K562 (cell line): ENCODE measurements at regions not wholly inside any gene's neighbourhood (a gene's known extent, or its start where the extent isn't known, plus 50 kb on each side); places are given as distances from the start of the nearest gene placed in this dataset.

Experiments used
- ATAC-seq: fragments of 200-7000 bp; cut with Tn5 transposase; 3 replicates; pipeline ENCODE4 v1.9.1; 2020; ENCODE audit warnings: moderate library complexity
- BruUV-seq: library from RNA; stranded (reverse); fragments of 400-500 nt; replicated peaks from 2 replicates; lab custom pipeline; 2021; lab: Mats Ljungman, UMichigan
- CTCF ChIA-PET: fragments of 300-600 bp; formaldehyde crosslinking; extraction: SDS; loops from one replicate; lab custom pipeline; 2021; ENCODE audit warnings: low intra/inter-chr PET ratio; lab: Yijun Ruan, JAX
- POLR2A ChIA-PET: fragments of 300-600, 350-650 bp; sonication (Branson Sonifier 250); formaldehyde crosslinking; extraction: SDS; loops from one replicate; lab custom pipeline; 2021; ENCODE audit warnings: antibody characterized with exemption, inconsistent platforms; lab: Yijun Ruan, JAX
- DNase-seq, 4 experiments: peaks; one replicate each; pipeline versions ENCODE4 v3.0.0 to v3.0.0-alpha.2; 2011 to 2018; ENCODE audit warnings: low spot score in 3 of 4, mixed read lengths in 3 of 4; ENCODE audit errors: extremely low read depth in 1 of 4
- FAIRE-seq: peaks from 2 replicates; lab custom pipeline; 2011; peaks lifted over from hg19 to GRCh38; lab: Jason Lieb, UNC
- H2AFZ ChIP-seq: 2 replicates; pipeline ENCODE4 v1.6.0; 2011; ENCODE audit warnings: low read depth, low read length, control low read depth, inconsistent platforms
- H3K27ac ChIP-seq: fragments of 200-600 bp; 3 replicates; pipeline ENCODE4 v1.8.0; 2011; ENCODE audit warnings: low read depth, mild to moderate bottlenecking, control low read depth, inconsistent platforms, low read length, moderate library complexity, mixed read lengths; ENCODE audit errors: extremely low read depth
- H3K27me3 ChIP-seq, 2 experiments: fragments of 300-600 bp in 1 of 2; 2 replicates in 1 of 2; 3 replicates in 1 of 2; pipeline versions ENCODE4 v1.6.0 to v1.8.0; 2011; ENCODE audit warnings: inconsistent platforms in 2 of 2, low read length in 2 of 2, mild to moderate bottlenecking in 1 of 2, mixed read lengths in 1 of 2, moderate library complexity in 1 of 2; ENCODE audit not compliant: control insufficient read depth in 2 of 2, insufficient read depth in 2 of 2
- H3K36me3 ChIP-seq: fragments of 300-600 bp; 3 replicates; pipeline ENCODE4 v1.8.0; 2011; ENCODE audit warnings: mild to moderate bottlenecking, low read length, inconsistent platforms; ENCODE audit not compliant: control insufficient read depth, insufficient read depth
- H3K4me1 ChIP-seq, 2 experiments: fragments of 200-600 bp in 1 of 2; replicated peaks in 1 of 2; 2 replicates in 1 of 2; 3 replicates in 1 of 2; pipeline versions ENCODE4 v1.5.1 to v1.8.0; 2011; ENCODE audit warnings: inconsistent platforms in 2 of 2, low read length in 2 of 2, mild to moderate bottlenecking in 1 of 2, mixed read lengths in 1 of 2, moderate library complexity in 1 of 2; ENCODE audit not compliant: control insufficient read depth in 2 of 2, insufficient read depth in 2 of 2
- H3K4me2 ChIP-seq: 2 replicates; pipeline ENCODE4 v1.6.1; 2011; ENCODE audit warnings: low read length, control low read depth, inconsistent platforms, mixed read lengths; ENCODE audit not compliant: insufficient read depth
- H3K4me3 ChIP-seq: fragments of 200-600 bp; sonication (generic), shearing (Covaris generic); 2 replicates; pipeline ENCODE4 v1.5.1; 2016; ENCODE audit warnings: control low read depth, inconsistent platforms
- H3K79me2 ChIP-seq: fragments of 200-600 bp; 3 replicates; pipeline ENCODE4 v1.8.0; 2011; ENCODE audit warnings: low read length, inconsistent platforms; ENCODE audit not compliant: control insufficient read depth, insufficient read depth
- H3K9ac ChIP-seq, 2 experiments: 2 replicates each; pipeline versions ENCODE4 v1.6.0 to v1.6.1; 2011; ENCODE audit warnings: low read depth in 2 of 2, low read length in 2 of 2, control low read depth in 1 of 2, inconsistent platforms in 1 of 2, mild to moderate bottlenecking in 1 of 2, mixed read lengths in 1 of 2; ENCODE audit not compliant: insufficient read depth in 1 of 2
- H3K9me1 ChIP-seq: one replicate; pipeline ENCODE4 v1.6.0; 2011; ENCODE audit warnings: inconsistent platforms, mild to moderate bottlenecking, low read length, moderate library complexity; ENCODE audit not compliant: control insufficient read depth, insufficient read depth
- H3K9me3 ChIP-seq: replicated peaks from 2 replicates; pipeline ENCODE4 v1.5.1; 2011; ENCODE audit warnings: low read depth, low read length, inconsistent platforms; ENCODE audit not compliant: control insufficient read depth, insufficient read depth
- H4K20me1 ChIP-seq: replicated peaks from 2 replicates; pipeline ENCODE4 v1.6.1; 2011; ENCODE audit warnings: low read length, inconsistent platforms, mixed read lengths; ENCODE audit not compliant: control insufficient read depth, insufficient read depth
- BRF1 ChIP-seq: IDR thresholded peaks from 3 replicates; pipeline ENCODE4 v1.6.1; 2011; ENCODE audit warnings: borderline replicate concordance, mild to moderate bottlenecking; ENCODE audit not compliant: insufficient read length; ENCODE audit errors: extremely low read depth
- NFYB ChIP-seq: IDR thresholded peaks from 2 replicates; pipeline ENCODE4 v1.6.1; 2011; ENCODE audit warnings: mild to moderate bottlenecking, moderate library complexity; ENCODE audit not compliant: insufficient read length; ENCODE audit errors: extremely low read depth
- TFE3 ChIP-seq: fragments of 450-650 bp; formaldehyde crosslinking; IDR thresholded peaks from 2 replicates; pipeline ENCODE4 v1.4.0; 2020; ENCODE audit warnings: mild to moderate bottlenecking, mixed read lengths
- TRIM28 ChIP-seq: fragments of 450-650 bp; IDR thresholded peaks from 2 replicates; pipeline ENCODE4 v1.6.1; 2017
- ZNF239 ChIP-seq: fragments of 250-450 bp; sonication (Bioruptor Pico); IDR thresholded peaks from 2 replicates; pipeline ENCODE4 v1.4.0; 2020; ENCODE audit warnings: mild to moderate bottlenecking
- WGBS: fragments of 100-300 bp; shearing (Covaris generic); methylation state at CpG from one replicate; pipeline ENCODE4 v1.1.6; 2016; ENCODE audit warnings: low coverage, mixed read lengths; ENCODE audit not compliant: insufficient coverage; ENCODE audit errors: missing lambda C conversion rate; 5-methylcytosine and 5-hydroxymethylcytosine counted together
- in situ Hi-C: fragments of 300-500 bp; cut with MboI; formaldehyde crosslinking; loops from 4 replicates; pipeline ENCODE4 v1.15.0; 2018; ENCODE audit warnings: inconsistent platforms, mixed read lengths
- intact Hi-C: fragments of 100-400 bp; cut with micrococcal nuclease; formaldehyde crosslinking; loops from 2 replicates; pipeline ENCODE4 v1.14.2; 2022

- in situ Hi-C loops, result loop anchor here (5.0 kb wide), 1 partner anchor 122 kb away; no protein-coding TSS in a partner anchor
- CTCF ChIA-PET, result no interaction called here
Observed at GRCh38 chr10:2925631-2926030, 141.7 kb upstream of the PFKP start.

More at GRCh38 chr10:2925631-2926030, 141.7 kb upstream of the PFKP start:
- DNase-seq, result no peak
- FAIRE-seq, result no peak
- Histone ChIP-seq H3K9ac (no peak overlapping the region), H3K27ac (no peak overlapping the region), H3K9me3 (no peaks in the 10 kb centered on the region), H4K20me1 (peaks cover 7% of the 10 kb centered on the region; the same call in 1 of the 2 replicates), H3K9me1 (no peaks in the 10 kb centered on the region), H3K27me3 (peaks cover 31 to 59% of the 10 kb centered on the region in 2 experiments; a peak in 4 of 5 replicates), H3K4me1 (no peaks in the 10 kb centered on the region), H3K4me2 (no peak overlapping the region), H2AFZ (no peak overlapping the region), H3K36me3 (no peaks in the 10 kb centered on the region), H3K79me2 (no peaks in the 10 kb centered on the region), H3K4me3 (no peak overlapping the region)
- WGBS, result 0% methylated on average over 6 of the region's 7 CpGs
- intact Hi-C loops, result loop anchor here (5.0 kb wide), 1 partner anchor 52 kb away; no protein-coding TSS in a partner anchor
- BruUV-seq, result no TSS peak
- no peak for ATAC-seq
- POLR2A ChIA-PET, result interaction anchor here (0.6 to 1.5 kb wide), 2 partner anchors 12 to 84 kb away, joined by 3 read pairs; no protein-coding TSS in a partner anchor
- no peak for TF ChIP-seq NFYB
- peak; percentile 21 for TF ChIP-seq TFE3
- TF ChIP-seq TRIM28, result no peak
- TF ChIP-seq BRF1, result no peak
- TF ChIP-seq ZNF239 (CRISPR knock-in tag), result no peak
